ENCODE measurements at regions not wholly inside any gene's neighbourhood (a gene's known extent, or its start where the extent isn't known, plus 50 kb on each side); places are given as distances from the start of the nearest gene placed in this dataset.

- H3K27me3 ChIP-seq (ENCODE audit: control insufficient read depth in 2 of 2, insufficient read depth in 2 of 2, low read length in 2 of 2): no peaks in the 10 kb centered on the region
- no peak overlapping the region for H3K4me2 ChIP-seq (ENCODE audit: insufficient read depth, low read length)
- ChIA-PET CTCF (no interaction called here), POLR2A (no interaction called here)
- dilution Hi-C loops (cut with MboI; ENCODE audit: extremely low pct_ligation_motif_present, low sequenced_read_pairs): no loop called here
- no peaks in the 10 kb centered on the region for H3K4me1 ChIP-seq (ENCODE audit: control insufficient read depth, extremely low read depth, insufficient read depth, low read length)
- no peaks in the 10 kb centered on the region for H3K36me3 ChIP-seq (ENCODE audit: control insufficient read depth in 2 of 2, extremely low read depth in 1 of 2, insufficient read depth in 2 of 2, low read length in 2 of 2)
- DNase-seq (ENCODE audit: low read depth, low spot score) (no peak), FAIRE-seq (no peak)
- H3K9me3 ChIP-seq (replicated peaks; ENCODE audit: control insufficient read depth, insufficient read depth, low read length): peaks cover 2% of the 10 kb centered on the region
- BruUV-seq (replicated peaks): no TSS peak
- H3K9ac ChIP-seq (replicated peaks; ENCODE audit: extremely low read depth, insufficient read depth, low read length): no peak overlapping the region
- intact Hi-C loops (cut with micrococcal nuclease): no loop called here
- H3K4me3 ChIP-seq (replicated peaks in 1 of 3; ENCODE audit: insufficient read depth in 1 of 3, low read depth in 1 of 3, low read length in 3 of 3): no peak overlapping the region
- no peaks in the 10 kb centered on the region for H3K79me2 ChIP-seq (ENCODE audit: control insufficient read depth, insufficient read depth, low read length)
- no peak for TF ChIP-seq MYC (IDR thresholded peaks at IDR 0.05; ENCODE audit: low read depth, low read length)
- no peak for TF ChIP-seq POLR2AphosphoS5 (IDR thresholded peaks at IDR 0.05; ENCODE audit: insufficient read depth, low read depth, low read length)
- TF ChIP-seq POLR2A (IDR thresholded peaks at IDR 0.05; ENCODE audit: low read depth, low read length): no peak
- no peak for TF ChIP-seq EZH2 (IDR thresholded peaks at IDR 0.05; ENCODE audit: borderline replicate concordance, low read depth, low read length, severe bottlenecking)
- no peak for TF ChIP-seq GATA2 (IDR thresholded peaks at IDR 0.05; ENCODE audit: insufficient read depth, insufficient read length, low read depth, low read length)
- H3K27ac ChIP-seq (ENCODE audit: insufficient read depth, low read depth, low read length): no peak overlapping the region
- no peaks in the 10 kb centered on the region for H4K20me1 ChIP-seq (replicated peaks; ENCODE audit: control insufficient read depth, extremely low read depth, insufficient read depth, low read length)
- no peaks in the 10 kb centered on the region for H3K9me1 ChIP-seq (replicated peaks; ENCODE audit: control insufficient read depth, extremely low read depth, insufficient read depth, low read length)
- no peak overlapping the region for H2AFZ ChIP-seq (ENCODE audit: low read depth, low read length)
These were observed 327.2 kb downstream of the SOX9 start for GRCh38 chr17:72448019-72448418.

DNA sequence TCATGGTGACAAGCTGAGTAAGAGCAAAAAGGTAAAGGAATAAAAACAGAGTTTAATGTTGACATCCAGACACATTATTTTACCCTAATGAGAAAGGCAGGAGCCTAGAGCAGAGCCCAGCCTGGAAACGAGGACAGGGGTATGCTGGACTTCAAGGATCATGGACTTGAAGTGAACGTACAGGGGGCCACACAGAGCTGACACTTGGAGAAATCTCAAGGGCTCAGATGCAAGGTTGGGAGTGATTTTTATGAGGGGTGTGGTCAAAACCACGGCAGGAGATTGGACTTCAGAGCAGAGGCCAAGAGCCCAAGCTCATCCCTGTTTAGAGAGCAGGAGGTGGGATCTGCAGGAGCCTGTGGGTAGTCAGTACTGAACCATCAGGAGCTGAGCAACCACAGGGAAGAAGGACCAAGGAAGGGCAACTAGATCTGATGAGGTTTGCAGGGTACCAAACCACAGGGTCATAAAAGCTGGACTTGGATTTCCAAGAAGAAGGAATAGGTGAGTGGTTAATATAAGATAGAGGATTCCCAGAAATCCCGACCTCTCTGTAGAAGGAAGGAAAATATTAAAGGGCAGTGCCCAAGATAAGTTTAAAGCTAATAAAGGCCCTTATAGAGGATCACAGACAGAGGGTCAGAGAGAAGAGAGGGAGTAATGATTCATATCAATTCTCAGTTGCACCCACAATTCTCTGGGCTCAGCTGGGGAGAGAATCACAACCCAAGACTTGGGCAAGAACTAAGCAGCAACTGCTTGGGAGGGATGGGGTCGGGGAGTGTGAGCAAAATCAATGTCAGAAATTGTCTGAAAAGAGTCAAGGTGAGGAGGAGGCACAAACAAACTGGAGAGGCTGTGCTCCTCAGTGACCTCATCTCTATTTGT, 331.7 kb downstream of the SOX9 start:
- Histone ChIP-seq H3K27ac (ENCODE audit: insufficient read depth, low read depth, low read length) (no peak overlapping the region), H3K4me1 (ENCODE audit: control insufficient read depth, extremely low read depth, insufficient read depth, low read length) (no peaks in the 10 kb centered on the region), H3K9me3 (replicated peaks; ENCODE audit: control insufficient read depth, insufficient read depth, low read length) (no peaks in the 10 kb centered on the region), H3K36me3 (ENCODE audit: control insufficient read depth in 2 of 2, extremely low read depth in 1 of 2, insufficient read depth in 2 of 2, low read length in 2 of 2) (no peaks in the 10 kb centered on the region), H3K9me1 (replicated peaks; ENCODE audit: control insufficient read depth, extremely low read depth, insufficient read depth, low read length) (no peaks in the 10 kb centered on the region), H2AFZ (ENCODE audit: low read depth, low read length) (no peak overlapping the region), H3K9ac (replicated peaks; ENCODE audit: extremely low read depth, insufficient read depth, low read length) (no peak overlapping the region), H3K4me2 (ENCODE audit: insufficient read depth, low read length) (no peak overlapping the region), H4K20me1 (replicated peaks; ENCODE audit: control insufficient read depth, extremely low read depth, insufficient read depth, low read length) (no peaks in the 10 kb centered on the region), H3K27me3 (ENCODE audit: control insufficient read depth in 2 of 2, insufficient read depth in 2 of 2, low read length in 2 of 2) (no peaks in the 10 kb centered on the region), H3K79me2 (ENCODE audit: control insufficient read depth, insufficient read depth, low read length) (no peaks in the 10 kb centered on the region), H3K4me3 (replicated peaks in 1 of 3; ENCODE audit: insufficient read depth in 1 of 3, low read depth in 1 of 3, low read length in 3 of 3) (no peak overlapping the region)
- FAIRE-seq: no peak
- BruUV-seq (replicated peaks): no TSS peak
- intact Hi-C loops (cut with micrococcal nuclease): no loop called here
- ChIA-PET CTCF (no interaction called here), POLR2A (no interaction called here)
- TF ChIP-seq POLR2A (IDR thresholded peaks at IDR 0.05; ENCODE audit: low read depth, low read length): no peak
- no peak for TF ChIP-seq GATA2 (IDR thresholded peaks at IDR 0.05; ENCODE audit: insufficient read depth, insufficient read length, low read depth, low read length)
- no peak for TF ChIP-seq FOS (IDR thresholded peaks at IDR 0.05; ENCODE audit: borderline replicate concordance, insufficient read depth, low read length)
- no peak for TF ChIP-seq POLR2AphosphoS5 (IDR thresholded peaks at IDR 0.05; ENCODE audit: insufficient read depth, low read depth, low read length)
- TF ChIP-seq JUN (IDR thresholded peaks at IDR 0.05; ENCODE audit: borderline replicate concordance, insufficient read depth, insufficient read length, low read depth): no peak
- no peak for TF ChIP-seq EZH2 (IDR thresholded peaks at IDR 0.05; ENCODE audit: borderline replicate concordance, low read depth, low read length, severe bottlenecking)
- TF ChIP-seq CTCF (IDR thresholded peaks at IDR 0.05; ENCODE audit: extremely low read depth in 1 of 2, insufficient read depth in 1 of 2, low read depth in 1 of 2, low read length in 2 of 2): no peak
- TF ChIP-seq MYC (IDR thresholded peaks at IDR 0.05; ENCODE audit: low read depth, low read length): no peak
- TF ChIP-seq, protein P1, sequence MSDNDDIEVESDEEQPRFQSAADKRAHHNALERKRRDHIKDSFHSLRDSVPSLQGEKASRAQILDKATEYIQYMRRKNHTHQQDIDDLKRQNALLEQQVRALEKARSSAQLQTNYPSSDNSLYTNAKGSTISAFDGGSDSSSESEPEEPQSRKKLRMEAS (IDR thresholded peaks at IDR 0.05; ENCODE audit: insufficient read depth, insufficient read length): no peak
- no peak for DNase-seq (ENCODE audit: low read depth, low spot score)
- dilution Hi-C loops (cut with MboI; ENCODE audit: extremely low pct_ligation_motif_present, low sequenced_read_pairs): no loop called here
